SK-N-SH (cell line): ENCODE measurements at regions not wholly inside any gene's neighbourhood (a gene's known extent, or its start where the extent isn't known, plus 50 kb on each side); places are given as distances from the start of the nearest gene placed in this dataset.
A peak's percentile ranks its signal among the peaks of the same experiment; 100 is the strongest.

ENCODE experiments used
- CTCF ChIA-PET: fragments of 300-600, 350-600 bp; formaldehyde crosslinking; extraction: SDS; loops from one replicate; lab custom pipeline; 2021; lab: Yijun Ruan, JAX
- POLR2A ChIA-PET: fragments of 350-600 bp; sonication (Branson Sonifier 250); formaldehyde crosslinking; extraction: SDS; loops from one replicate; lab custom pipeline; 2020; ENCODE audit warnings: antibody characterized with exemption, inconsistent platforms; lab: Yijun Ruan, JAX
- DNase-seq: peaks from one replicate; pipeline ENCODE4 v3.0.0; 2012
- H2AFZ ChIP-seq: fragments of 200-600 bp; sonication (generic); 2 replicates; pipeline ENCODE4 v1.8.1; 2016; ENCODE audit warnings: antibody characterized with exemption, mild to moderate bottlenecking, low read depth
- H3F3A ChIP-seq: fragments of 200-600 bp; sonication (generic); replicated peaks from 2 replicates; pipeline ENCODE3; 2016; ENCODE audit warnings: antibody characterized with exemption, mild to moderate bottlenecking; ENCODE audit not compliant: insufficient read depth
- H3K27ac ChIP-seq, 2 experiments: fragments of 200-500 bp in 1 of 2; fragments of 200-600 bp in 1 of 2; sonication (Bioruptor generic) in 1 of 2; sonication (generic), shearing (Covaris generic) in 1 of 2; 2 replicates each; pipeline versions ENCODE4 v1.5.1 to v1.6.1; 2014 to 2016; ENCODE audit warnings: low read depth in 2 of 2, inconsistent platforms in 1 of 2, low read length in 1 of 2, mild to moderate bottlenecking in 1 of 2, mixed read lengths in 1 of 2
- H3K27me3 ChIP-seq: fragments of 200-600 bp; sonication (generic), shearing (Covaris generic); 2 replicates; pipeline ENCODE4 v1.6.1; 2016; ENCODE audit warnings: mixed run types; ENCODE audit not compliant: insufficient read depth
- H3K36me3 ChIP-seq, 2 experiments: fragments of 200-500 bp in 1 of 2; fragments of 200-600 bp in 1 of 2; sonication (Bioruptor generic) in 1 of 2; sonication (generic) in 1 of 2; replicated peaks in 1 of 2; 2 replicates each; pipeline versions ENCODE3 to v1.5.1; 2014 to 2016; ENCODE audit warnings: low read length in 1 of 2, mild to moderate bottlenecking in 1 of 2; ENCODE audit not compliant: insufficient read depth in 2 of 2, control insufficient read depth in 1 of 2
- H3K4me1 ChIP-seq, 2 experiments: fragments of 200-500 bp in 1 of 2; fragments of 200-600 bp in 1 of 2; sonication (Bioruptor generic) in 1 of 2; sonication (generic), shearing (Covaris generic) in 1 of 2; 2 replicates each; pipeline versions ENCODE4 v1.5.1 to v1.6.1; 2014 to 2016; ENCODE audit warnings: low read depth in 1 of 2, low read length in 1 of 2, mixed run types in 1 of 2; ENCODE audit not compliant: insufficient read depth in 2 of 2, control insufficient read depth in 1 of 2
- H3K4me2 ChIP-seq: fragments of 200-600 bp; sonication (generic), shearing (Covaris generic); 2 replicates; pipeline ENCODE4 v1.6.1; 2017; ENCODE audit warnings: mixed run types
- H3K4me3 ChIP-seq, 2 experiments: fragments of 200-500 bp in 1 of 2; fragments of 200-600 bp in 1 of 2; sonication (Bioruptor generic) in 1 of 2; sonication (generic), shearing (Covaris generic) in 1 of 2; 2 replicates each; pipeline versions ENCODE4 v1.5.1 to v1.8.1; 2014 to 2016; ENCODE audit warnings: low read depth in 2 of 2, inconsistent platforms in 1 of 2, low read length in 1 of 2, mild to moderate bottlenecking in 1 of 2, mixed read lengths in 1 of 2, moderate library complexity in 1 of 2
- H3K79me2 ChIP-seq: fragments of 200-600 bp; sonication (generic); 2 replicates; pipeline ENCODE4 v1.8.1; 2017; ENCODE audit warnings: mild to moderate bottlenecking; ENCODE audit not compliant: insufficient read depth
- H3K9ac ChIP-seq: fragments of 200-600 bp; sonication (generic); 2 replicates; pipeline ENCODE4 v1.6.1; 2017; ENCODE audit warnings: mixed run types
- H3K9me2 ChIP-seq: fragments of 200-600 bp; sonication (generic); 2 replicates; pipeline ENCODE4 v1.6.1; 2017; ENCODE audit warnings: mixed run types
- H3K9me3 ChIP-seq: fragments of 200-600 bp; sonication (generic); 2 replicates; pipeline ENCODE4 v1.6.1; 2017; ENCODE audit warnings: mixed run types, mild to moderate bottlenecking, moderate library complexity
- H4K20me1 ChIP-seq: fragments of 200-600 bp; sonication (generic); 2 replicates; pipeline ENCODE4 v1.6.1; 2017; ENCODE audit warnings: mild to moderate bottlenecking, mixed run types; ENCODE audit not compliant: insufficient read depth
- EP300 ChIP-seq, 2 experiments: IDR thresholded peaks; 2 replicates each; pipeline versions ENCODE4 v1.4.0 to v1.6.1; 2012; ENCODE audit warnings: borderline replicate concordance in 1 of 2, low read depth in 1 of 2, low read length in 1 of 2
- GATA2 ChIP-seq: sonication (generic); formaldehyde crosslinking; IDR thresholded peaks from 2 replicates; pipeline ENCODE4 v1.5.0; 2020; ENCODE audit warnings: mild to moderate bottlenecking, missing genetic modification reagents
- MAX ChIP-seq: IDR thresholded peaks from 2 replicates; pipeline ENCODE4 v1.4.0; 2012; ENCODE audit warnings: low read depth
- MEF2A ChIP-seq: IDR thresholded peaks from 2 replicates; pipeline ENCODE4 v1.4.0; 2012; ENCODE audit warnings: low read depth, borderline replicate concordance
- MXI1 ChIP-seq: IDR thresholded peaks from 2 replicates; pipeline ENCODE4 v1.6.1; 2012; ENCODE audit warnings: mild to moderate bottlenecking, low read depth, low read length, improper control_type of control experiment
- NFIC ChIP-seq: IDR thresholded peaks from 2 replicates; pipeline ENCODE4 v1.4.0; 2012; ENCODE audit warnings: borderline replicate concordance
- NRF1 ChIP-seq: IDR thresholded peaks from 2 replicates; pipeline ENCODE4 v1.6.1; 2012; ENCODE audit warnings: low read depth, mild to moderate bottlenecking, low read length
- PBX3 ChIP-seq: IDR thresholded peaks from 2 replicates; pipeline ENCODE4; 2012
- RCOR1 ChIP-seq: fragments of 150-350 bp; IDR thresholded peaks from 2 replicates; pipeline ENCODE4 v1.6.1; 2017; ENCODE audit warnings: antibody characterized with exemption, low read length
- REST ChIP-seq: IDR thresholded peaks from 2 replicates; pipeline ENCODE4 v1.6.1; 2012; ENCODE audit warnings: mild to moderate bottlenecking, low read depth, low read length, moderate library complexity
- SIN3A ChIP-seq: IDR thresholded peaks from 2 replicates; pipeline ENCODE4 v1.6.1; 2012; ENCODE audit warnings: low read depth, mild to moderate bottlenecking, low read length, moderate library complexity, borderline replicate concordance
- USF2 ChIP-seq: fragments of 150-350 bp; IDR thresholded peaks from 2 replicates; pipeline ENCODE4 v1.6.1; 2017; ENCODE audit warnings: antibody characterized with exemption, low read length, low read depth, borderline replicate concordance
- WGBS: methylation state at CpG from one replicate; pipeline ENCODE4 v1.1.6; 2017; ENCODE audit warnings: low lambda C conversion rate; 5-methylcytosine and 5-hydroxymethylcytosine counted together

- no peak for DNase-seq
- H3K4me2 ChIP-seq, result no peak overlapping the region
- ChIA-PET POLR2A (no interaction called here), CTCF (interaction anchor here (0.6 to 1.2 kb wide), 2 partner anchors 11 to 936 kb away, joined by 3 to 4 read pairs; no protein-coding TSS in a partner anchor)
- H3K9me2 ChIP-seq, result no peaks in the 10 kb centered on the region
- TF ChIP-seq MXI1, result no peak
- TF ChIP-seq EP300 (IDR thresholded peaks at IDR 0.05; ENCODE audit: borderline replicate concordance in 1 of 2, low read depth in 1 of 2, low read length in 1 of 2), result no peak
- no peak for TF ChIP-seq MAX
- TF ChIP-seq RCOR1, result no peak
- no peak for TF ChIP-seq MEF2A
- TF ChIP-seq USF2, result no peak
- H3K9ac ChIP-seq, result no peak overlapping the region
- no peaks in the 10 kb centered on the region for H3K9me3 ChIP-seq
- no peaks in the 10 kb centered on the region for H3K4me1 ChIP-seq
- no peak overlapping the region for H2AFZ ChIP-seq
- H3K27ac ChIP-seq, result peak overlapping the region in 1 of 2 experiments; percentile 22; a peak in 1 of 4 replicates
- H3K27me3 ChIP-seq, result 0 out of 2 replicates have a peak, but pooled peaks cover 4% of the 10 kb centered on the region
- WGBS, result 57% methylated on average over 2 of the region's 2 CpGs
- H3K36me3 ChIP-seq, result no peaks in the 10 kb centered on the region
- no peaks in the 10 kb centered on the region for H3F3A ChIP-seq
- no peak overlapping the region for H3K4me3 ChIP-seq
- H4K20me1 ChIP-seq, result no peaks in the 10 kb centered on the region
- H3K79me2 ChIP-seq, result no peaks in the 10 kb centered on the region
Observed at GRCh38 chr9:27800692-27801370, 227.6 kb upstream of the C9orf72 start.

GRCh38 chr9:27801545-27801944 lies 228.3 kb upstream of the C9orf72 start:
- POLR2A ChIA-PET, result no interaction called here
- no peak overlapping the region for H2AFZ ChIP-seq
- no peaks in the 10 kb centered on the region for H3K79me2 ChIP-seq
- H3K9ac ChIP-seq, result no peak overlapping the region
- TF ChIP-seq REST (no peak), EP300 (IDR thresholded peaks at IDR 0.05; ENCODE audit: borderline replicate concordance in 1 of 2, low read depth in 1 of 2, low read length in 1 of 2) (no peak), NRF1 (no peak), SIN3A (no peak), MAX (no peak), PBX3 (no peak), NFIC (no peak), GATA2 (CRISPR knock-in tag) (no peak)
- no peak overlapping the region for H3K4me3 ChIP-seq
- no peaks in the 10 kb centered on the region for H3K9me2 ChIP-seq
- H4K20me1 ChIP-seq, result no peaks in the 10 kb centered on the region
- no peaks in the 10 kb centered on the region for H3K4me1 ChIP-seq
- no peak overlapping the region for H3K27ac ChIP-seq
- no peak overlapping the region for H3K4me2 ChIP-seq
- CTCF ChIA-PET, result no interaction called here
- no peaks in the 10 kb centered on the region for H3K36me3 ChIP-seq
- DNase-seq, result no peak
- 0 out of 2 replicates have a peak, but pooled peaks cover 4% of the 10 kb centered on the region for H3K27me3 ChIP-seq
- H3F3A ChIP-seq, result no peaks in the 10 kb centered on the region
- WGBS, result 46% methylated on average over 6 of the region's 6 CpGs
- H3K9me3 ChIP-seq, result no peaks in the 10 kb centered on the region
